HL-60 (cell line): ENCODE measurements at regions not wholly inside any gene's neighbourhood (a gene's known extent, or its start where the extent isn't known, plus 50 kb on each side); places are given as distances from the start of the nearest gene placed in this dataset.

ENCODE experiments used
- GABPA ChIP-seq: IDR thresholded peaks from 2 replicates; pipeline ENCODE4 v1.6.1; 2012; ENCODE audit warnings: low read depth
- REST ChIP-seq: IDR thresholded peaks from 2 replicates; pipeline ENCODE4 v1.6.1; 2012; ENCODE audit warnings: low read depth; ENCODE audit not compliant: insufficient replicate concordance
- SPI1 ChIP-seq: IDR thresholded peaks from 2 replicates; pipeline ENCODE4 v1.6.1; 2012; ENCODE audit warnings: low read depth, mild to moderate bottlenecking, borderline replicate concordance
- TF ChIP-seq, protein P1 (sequence below): IDR thresholded peaks from one replicate; pipeline ENCODE4 v1.5.1; 2011; ENCODE audit warnings: low read length, control low read depth, inconsistent platforms; ENCODE audit not compliant: insufficient read depth

DNA sequence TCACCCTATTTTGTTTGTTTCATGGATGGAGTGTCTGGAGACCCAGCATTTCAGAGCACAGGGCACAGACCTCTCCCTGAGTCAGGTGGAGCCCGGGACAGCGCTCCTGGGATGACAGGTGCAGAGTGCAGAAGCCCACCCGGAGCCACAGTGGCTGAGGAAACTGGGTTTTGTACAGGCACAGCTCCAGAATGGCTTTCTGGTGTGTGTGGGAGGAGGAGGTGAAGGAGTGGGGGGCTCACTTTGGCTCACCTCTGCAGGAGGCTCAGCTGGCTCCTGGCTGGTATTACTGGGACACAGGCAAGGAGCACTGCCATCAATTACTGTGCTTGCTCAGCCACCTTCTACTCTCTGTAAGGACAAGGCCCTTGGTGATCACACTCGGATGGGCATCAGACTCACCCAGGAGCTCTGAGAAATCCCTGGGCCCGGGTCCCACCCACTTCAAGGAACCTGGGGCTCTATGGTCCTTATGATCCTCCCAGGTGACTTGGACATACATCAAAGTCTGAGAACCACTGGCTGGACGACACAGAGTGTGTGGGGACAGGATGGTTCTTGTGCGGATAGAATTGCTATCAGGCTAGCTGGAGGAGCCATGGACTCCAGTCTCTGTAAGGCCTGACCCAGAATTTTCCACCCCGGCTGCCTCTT lies 221.1 kb upstream of the ZNF32 start:
- TF ChIP-seq, protein P1, sequence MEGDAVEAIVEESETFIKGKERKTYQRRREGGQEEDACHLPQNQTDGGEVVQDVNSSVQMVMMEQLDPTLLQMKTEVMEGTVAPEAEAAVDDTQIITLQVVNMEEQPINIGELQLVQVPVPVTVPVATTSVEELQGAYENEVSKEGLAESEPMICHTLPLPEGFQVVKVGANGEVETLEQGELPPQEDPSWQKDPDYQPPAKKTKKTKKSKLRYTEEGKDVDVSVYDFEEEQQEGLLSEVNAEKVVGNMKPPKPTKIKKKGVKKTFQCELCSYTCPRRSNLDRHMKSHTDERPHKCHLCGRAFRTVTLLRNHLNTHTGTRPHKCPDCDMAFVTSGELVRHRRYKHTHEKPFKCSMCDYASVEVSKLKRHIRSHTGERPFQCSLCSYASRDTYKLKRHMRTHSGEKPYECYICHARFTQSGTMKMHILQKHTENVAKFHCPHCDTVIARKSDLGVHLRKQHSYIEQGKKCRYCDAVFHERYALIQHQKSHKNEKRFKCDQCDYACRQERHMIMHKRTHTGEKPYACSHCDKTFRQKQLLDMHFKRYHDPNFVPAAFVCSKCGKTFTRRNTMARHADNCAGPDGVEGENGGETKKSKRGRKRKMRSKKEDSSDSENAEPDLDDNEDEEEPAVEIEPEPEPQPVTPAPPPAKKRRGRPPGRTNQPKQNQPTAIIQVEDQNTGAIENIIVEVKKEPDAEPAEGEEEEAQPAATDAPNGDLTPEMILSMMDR: no peak
- TF ChIP-seq REST (no peak), SPI1 (no peak), GABPA (no peak)
